ENCODE measurements at regions not wholly inside any gene's neighbourhood (a gene's known extent, or its start where the extent isn't known, plus 50 kb on each side); places are given as distances from the start of the nearest gene placed in this dataset.
A peak's percentile ranks its signal among the peaks of the same experiment; 100 is the strongest.

GRCh38 chr17:79521225-79521624 is 89.6 kb downstream of the RBFOX3 start:
- no peak for DNase-seq (ENCODE audit: low read depth)

- no peak for DNase-seq (ENCODE audit: low read depth)
These were observed 90.4 kb downstream of the RBFOX3 start for GRCh38 chr17:79520167-79521165.

GRCh38 chr17:79519601-79520000 is 91.2 kb downstream of the RBFOX3 start:
- DNase-seq (ENCODE audit: low read depth): no peak

GRCh38 chr17:79518585-79519523 is 92.0 kb downstream of the RBFOX3 start:
- DNase-seq (ENCODE audit: low read depth): no peak

GRCh38 chr17:79517827-79518584 is 92.8 kb downstream of the RBFOX3 start:
- DNase-seq (ENCODE audit: low read depth): no peak

- no peak for DNase-seq (ENCODE audit: low read depth)
These were observed 94.9 kb downstream of the RBFOX3 start for GRCh38 chr17:79515646-79516571.

- DNase-seq (ENCODE audit: low read depth): no peak
These were observed 95.7 kb downstream of the RBFOX3 start for GRCh38 chr17:79515110-79515509.

GRCh38 chr17:79513820-79514535 is 96.9 kb downstream of the RBFOX3 start:
- DNase-seq (ENCODE audit: low read depth): peak; percentile 43

- no peak for DNase-seq (ENCODE audit: low read depth)
These were observed 97.6 kb downstream of the RBFOX3 start for GRCh38 chr17:79513206-79513605.

GRCh38 chr17:79511471-79511870 is 99.4 kb downstream of the RBFOX3 start:
- no peak for DNase-seq (ENCODE audit: low read depth)

GRCh38 chr17:79510071-79510470 is 100.8 kb downstream of the RBFOX3 start:
- no peak for DNase-seq (ENCODE audit: low read depth)

GRCh38 chr17:79509490-79509889 is 101.4 kb downstream of the RBFOX3 start:
- no peak for DNase-seq (ENCODE audit: low read depth)

- DNase-seq (ENCODE audit: low read depth): no peak
These were observed 101.8 kb downstream of the RBFOX3 start for GRCh38 chr17:79509008-79509407.

GRCh38 chr17:79508291-79508716 is 102.5 kb downstream of the RBFOX3 start:
- no peak for DNase-seq (ENCODE audit: low read depth)

- DNase-seq (ENCODE audit: low read depth): no peak
These were observed 103.9 kb downstream of the RBFOX3 start for GRCh38 chr17:79506955-79507354.

- no peak for DNase-seq (ENCODE audit: low read depth)
These were observed 104.5 kb downstream of the RBFOX3 start for GRCh38 chr17:79506150-79506870.

- DNase-seq (ENCODE audit: low read depth): no peak
These were observed 105.7 kb downstream of the RBFOX3 start for GRCh38 chr17:79505199-79505598.

- peak; percentile 34 for DNase-seq (ENCODE audit: low read depth)
These were observed 106.7 kb downstream of the RBFOX3 start for GRCh38 chr17:79504181-79504605.

Data from Daoy (cell line).